ENCODE measurements at regions not wholly inside any gene's neighbourhood (a gene's known extent, or its start where the extent isn't known, plus 50 kb on each side); places are given as distances from the start of the nearest gene placed in this dataset.
"Not testable (repeated sequence)": the region's sequence is repeated elsewhere in the genome, so short reads cannot be mapped to it uniquely, and the experiment has no call there.

- DNase-seq (ENCODE audit: low read depth in 3 of 3) = no peak
Observed at GRCh38 chr2:58798676-58799208, 557.6 kb upstream of the FANCL start.

- DNase-seq (ENCODE audit: low read depth in 3 of 3) = no peak
Observed at GRCh38 chr2:58796239-58796910, 555.2 kb upstream of the FANCL start.

GRCh38 chr2:58794916-58795315 is 553.8 kb upstream of the FANCL start:
- no peak for DNase-seq (ENCODE audit: low read depth in 3 of 3)

- no peak for DNase-seq (ENCODE audit: low read depth in 3 of 3)
Observed at GRCh38 chr2:58794103-58794502, 553.0 kb upstream of the FANCL start.

GRCh38 chr2:58788402-58788801 is 547.3 kb upstream of the FANCL start:
- DNase-seq (ENCODE audit: low read depth in 3 of 3) = no peak

- no peak for DNase-seq (ENCODE audit: low read depth in 3 of 3)
Observed at GRCh38 chr2:58770846-58771245, 529.7 kb upstream of the FANCL start.

- no peak for DNase-seq (ENCODE audit: low read depth in 3 of 3)
Observed at GRCh38 chr2:58769864-58770234, 528.7 kb upstream of the FANCL start.

GRCh38 chr2:58769111-58769863 is 528.2 kb upstream of the FANCL start:
- DNase-seq (ENCODE audit: low read depth in 3 of 3) = no peak

GRCh38 chr2:58768715-58769080 is 527.6 kb upstream of the FANCL start:
- no peak for DNase-seq (ENCODE audit: low read depth in 3 of 3)

GRCh38 chr2:58767828-58768714 is 526.9 kb upstream of the FANCL start:
- DNase-seq (ENCODE audit: low read depth in 3 of 3) = no peak

GRCh38 chr2:58764338-58765104 is 523.4 kb upstream of the FANCL start:
- DNase-seq (ENCODE audit: low read depth in 3 of 3) = no peak

- peak in 1 of 3 experiments; percentile 5 for DNase-seq (ENCODE audit: low read depth in 3 of 3)
Observed at GRCh38 chr2:58762176-58762781, 521.2 kb upstream of the FANCL start.

GRCh38 chr2:58757971-58758370 is 516.8 kb upstream of the FANCL start:
- no peak for DNase-seq (ENCODE audit: low read depth in 3 of 3)

- DNase-seq (ENCODE audit: low read depth in 3 of 3) = no peak
Observed at GRCh38 chr2:58756336-58756735, 515.2 kb upstream of the FANCL start.

GRCh38 chr2:58752507-58752906 is 511.4 kb upstream of the FANCL start:
- DNase-seq (ENCODE audit: low read depth in 3 of 3) = not testable (repeated sequence)

- not testable (repeated sequence) for DNase-seq (ENCODE audit: low read depth in 3 of 3)
Observed at GRCh38 chr2:58751676-58752075, 510.6 kb upstream of the FANCL start.

- DNase-seq (ENCODE audit: low read depth in 3 of 3) = no peak
Observed at GRCh38 chr2:58749041-58749440, 507.9 kb upstream of the FANCL start.

GRCh38 chr2:58745334-58745733 is 504.2 kb upstream of the FANCL start:
- not testable (repeated sequence) for DNase-seq (ENCODE audit: low read depth in 3 of 3)

GRCh38 chr2:58740426-58740825 is 499.3 kb upstream of the FANCL start:
- DNase-seq (ENCODE audit: low read depth in 3 of 3) = no peak

GRCh38 chr2:58739033-58739432 is 497.9 kb upstream of the FANCL start:
- no peak for DNase-seq (ENCODE audit: low read depth in 3 of 3)

GRCh38 chr2:58734365-58734764 is 493.2 kb upstream of the FANCL start:
- no peak for DNase-seq (ENCODE audit: low read depth in 3 of 3)
